Loucy (cell line): ENCODE measurements at regions not wholly inside any gene's neighbourhood (a gene's known extent, or its start where the extent isn't known, plus 50 kb on each side); places are given as distances from the start of the nearest gene placed in this dataset.

Source experiments
- H2AFZ ChIP-seq: fragments of 200-600 bp; sonication (generic); 2 replicates; pipeline ENCODE4 v1.6.0; 2016; ENCODE audit warnings: antibody characterized with exemption, mild to moderate bottlenecking, low read length, moderate library complexity
- H3F3A ChIP-seq: fragments of 200-600 bp; 2 replicates; pipeline ENCODE4 v1.6.0; 2016; ENCODE audit warnings: antibody characterized with exemption, low read depth, mild to moderate bottlenecking
- H3K27me3 ChIP-seq: fragments of 200-600 bp; sonication (generic); 2 replicates; pipeline ENCODE4 v1.6.1; 2014; ENCODE audit warnings: low read length, mild to moderate bottlenecking; ENCODE audit not compliant: insufficient read depth, poor library complexity, severe bottlenecking
- H3K36me3 ChIP-seq: fragments of 200-600 bp; sonication (generic); 2 replicates; pipeline ENCODE4 v1.6.1; 2016; ENCODE audit warnings: low read length; ENCODE audit not compliant: insufficient read depth
- H3K4me1 ChIP-seq: fragments of 200-600 bp; sonication (generic); 2 replicates; pipeline ENCODE4 v1.5.1; 2014; ENCODE audit warnings: low read length, mild to moderate bottlenecking; ENCODE audit not compliant: insufficient read depth, poor library complexity, severe bottlenecking
- H3K4me2 ChIP-seq: fragments of 200-600 bp; sonication (generic); 2 replicates; pipeline ENCODE4 v1.6.0; 2014; ENCODE audit warnings: antibody characterized with exemption, low read length, low read depth, mild to moderate bottlenecking; ENCODE audit not compliant: poor library complexity, severe bottlenecking
- H3K4me3 ChIP-seq: fragments of 200-600 bp; sonication (generic); 2 replicates; pipeline ENCODE4 v1.5.1; 2014; ENCODE audit warnings: low read length, mild to moderate bottlenecking, mixed read lengths; ENCODE audit not compliant: poor library complexity, severe bottlenecking
- H3K79me2 ChIP-seq: fragments of 200-600 bp; sonication (generic); 2 replicates; pipeline ENCODE4 v1.6.1; 2014; ENCODE audit warnings: low read length; ENCODE audit not compliant: insufficient read depth
- H3K9ac ChIP-seq: fragments of 200-600 bp; sonication (generic); 2 replicates; pipeline ENCODE4 v1.6.0; 2014; ENCODE audit warnings: mild to moderate bottlenecking, low read depth, low read length, moderate library complexity; ENCODE audit not compliant: poor library complexity, severe bottlenecking
- H3K9me2 ChIP-seq: fragments of 200-600 bp; sonication (generic); replicated peaks from 2 replicates; pipeline ENCODE4 v1.6.1; 2016; ENCODE audit warnings: low read depth, low read length, mixed read lengths
- H3K9me3 ChIP-seq: fragments of 200-600 bp; sonication (generic); 2 replicates; pipeline ENCODE4 v1.6.1; 2014; ENCODE audit warnings: mild to moderate bottlenecking, antibody characterized with exemption, low read length, low read depth; ENCODE audit not compliant: insufficient read depth
- H4K20me1 ChIP-seq: fragments of 200-600 bp; sonication (generic); 2 replicates; pipeline ENCODE4 v1.6.0; 2014; ENCODE audit warnings: antibody characterized with exemption, low read length, mild to moderate bottlenecking; ENCODE audit not compliant: insufficient read depth, poor library complexity, severe bottlenecking
- EZH2phosphoT487 ChIP-seq: fragments of 200-600 bp; IDR thresholded peaks from 2 replicates; pipeline ENCODE4 v1.6.1; 2018; ENCODE audit warnings: antibody characterized with exemption, mild to moderate bottlenecking, moderate library complexity, borderline replicate concordance
- TF ChIP-seq, protein P1 (sequence below): fragments of 200-600 bp; sonication (generic); conservative IDR thresholded peaks from 2 replicates; pipeline ENCODE4 v1.5.1; 2014; ENCODE audit warnings: mild to moderate bottlenecking, antibody characterized with exemption, low read length

DNA sequence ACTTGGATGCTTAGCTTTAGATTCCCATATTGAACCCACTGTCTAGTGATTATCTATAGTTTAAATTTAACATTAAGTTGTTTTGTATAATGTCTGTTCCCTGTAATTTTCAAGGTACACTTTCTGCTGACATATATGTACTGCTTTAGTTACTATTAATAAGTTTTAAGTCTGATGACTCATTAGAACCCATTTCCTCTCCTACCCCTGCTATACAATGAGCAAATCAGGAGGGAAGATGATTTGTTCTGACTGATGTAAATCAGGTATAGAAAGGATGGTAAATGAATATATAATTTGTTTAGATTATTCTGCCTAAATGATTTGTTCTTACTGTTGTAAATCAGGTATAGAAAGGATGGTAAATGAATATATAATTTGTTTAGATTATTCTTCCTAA is 691.8 kb downstream of the NXPH1 start:
- no peak overlapping the region for H3K4me3 ChIP-seq
- H3K9me2 ChIP-seq = no peaks in the 10 kb centered on the region
- H3K27me3 ChIP-seq = no peaks in the 10 kb centered on the region
- no peaks in the 10 kb centered on the region for H3K36me3 ChIP-seq
- H3K79me2 ChIP-seq = no peaks in the 10 kb centered on the region
- no peak overlapping the region for H2AFZ ChIP-seq
- H3K9ac ChIP-seq = no peak overlapping the region
- peaks cover 4% of the 10 kb centered on the region for H3K4me1 ChIP-seq
- TF ChIP-seq EZH2phosphoT487 = no peak
- TF ChIP-seq, protein P1, sequence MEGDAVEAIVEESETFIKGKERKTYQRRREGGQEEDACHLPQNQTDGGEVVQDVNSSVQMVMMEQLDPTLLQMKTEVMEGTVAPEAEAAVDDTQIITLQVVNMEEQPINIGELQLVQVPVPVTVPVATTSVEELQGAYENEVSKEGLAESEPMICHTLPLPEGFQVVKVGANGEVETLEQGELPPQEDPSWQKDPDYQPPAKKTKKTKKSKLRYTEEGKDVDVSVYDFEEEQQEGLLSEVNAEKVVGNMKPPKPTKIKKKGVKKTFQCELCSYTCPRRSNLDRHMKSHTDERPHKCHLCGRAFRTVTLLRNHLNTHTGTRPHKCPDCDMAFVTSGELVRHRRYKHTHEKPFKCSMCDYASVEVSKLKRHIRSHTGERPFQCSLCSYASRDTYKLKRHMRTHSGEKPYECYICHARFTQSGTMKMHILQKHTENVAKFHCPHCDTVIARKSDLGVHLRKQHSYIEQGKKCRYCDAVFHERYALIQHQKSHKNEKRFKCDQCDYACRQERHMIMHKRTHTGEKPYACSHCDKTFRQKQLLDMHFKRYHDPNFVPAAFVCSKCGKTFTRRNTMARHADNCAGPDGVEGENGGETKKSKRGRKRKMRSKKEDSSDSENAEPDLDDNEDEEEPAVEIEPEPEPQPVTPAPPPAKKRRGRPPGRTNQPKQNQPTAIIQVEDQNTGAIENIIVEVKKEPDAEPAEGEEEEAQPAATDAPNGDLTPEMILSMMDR = no peak
- H3F3A ChIP-seq = no peaks in the 10 kb centered on the region
- H3K4me2 ChIP-seq = no peak overlapping the region
- H3K9me3 ChIP-seq = no peaks in the 10 kb centered on the region
- no peaks in the 10 kb centered on the region for H4K20me1 ChIP-seq

DNA sequence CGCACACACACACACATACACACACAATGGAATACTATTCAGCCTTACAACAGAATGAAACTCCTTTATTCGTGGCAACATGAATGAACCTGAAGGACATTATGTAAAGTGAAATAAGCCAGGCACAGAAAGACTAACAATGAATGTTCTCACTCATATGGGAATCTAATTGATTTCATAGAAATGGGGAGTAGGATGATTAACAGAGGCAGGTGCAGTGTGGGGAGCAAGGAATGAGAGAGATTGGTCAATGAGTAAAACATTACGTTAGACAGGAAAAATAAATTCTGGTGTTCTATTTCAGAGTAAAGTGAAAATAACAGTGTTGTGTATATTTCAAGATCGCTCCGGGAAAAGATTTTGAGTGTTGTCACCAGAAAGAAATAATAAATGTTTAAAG is 694.5 kb downstream of the NXPH1 start:
- H3K9me3 ChIP-seq = no peaks in the 10 kb centered on the region
- no peak overlapping the region for H3K9ac ChIP-seq
- H3K79me2 ChIP-seq = no peaks in the 10 kb centered on the region
- peaks cover 4% of the 10 kb centered on the region for H3K4me1 ChIP-seq
- H3K4me2 ChIP-seq = no peak overlapping the region
- H3K27me3 ChIP-seq = no peaks in the 10 kb centered on the region
- no peaks in the 10 kb centered on the region for H3K36me3 ChIP-seq
- H2AFZ ChIP-seq = no peak overlapping the region
- no peaks in the 10 kb centered on the region for H4K20me1 ChIP-seq
- no peak overlapping the region for H3K4me3 ChIP-seq
- no peaks in the 10 kb centered on the region for H3F3A ChIP-seq
- TF ChIP-seq EZH2phosphoT487 = no peak
- TF ChIP-seq, protein P1 = no peak
- no peaks in the 10 kb centered on the region for H3K9me2 ChIP-seq

DNA sequence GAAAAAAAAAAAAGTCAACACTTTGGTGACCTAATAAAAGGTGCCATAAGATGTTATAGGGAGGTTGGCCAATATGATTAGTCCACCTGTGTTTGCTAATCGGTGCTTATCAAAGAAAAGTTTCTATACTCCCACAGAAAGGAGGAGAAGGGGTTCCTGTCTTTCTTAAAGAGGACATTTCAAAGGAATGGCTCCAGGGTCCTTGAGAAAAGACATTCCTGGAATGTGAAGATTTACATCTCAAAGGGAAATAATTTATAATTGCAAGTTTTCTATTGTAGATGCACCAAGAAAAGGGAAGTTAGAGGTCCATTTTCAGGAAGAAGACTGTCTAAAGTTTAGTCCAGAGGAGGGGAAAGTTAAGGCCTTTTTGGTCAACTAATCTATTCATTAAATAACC is 715.3 kb downstream of the NXPH1 start:
- Histone ChIP-seq H3K79me2 (no peaks in the 10 kb centered on the region), H3K9me2 (no peaks in the 10 kb centered on the region), H3K4me3 (no peak overlapping the region), H3K9ac (no peak overlapping the region), H3K4me2 (no peak overlapping the region), H2AFZ (no peak overlapping the region), H3K4me1 (no peaks in the 10 kb centered on the region), H3F3A (no peaks in the 10 kb centered on the region), H3K36me3 (no peaks in the 10 kb centered on the region), H3K27me3 (no peaks in the 10 kb centered on the region), H3K9me3 (no peaks in the 10 kb centered on the region), H4K20me1 (no peaks in the 10 kb centered on the region)
- TF ChIP-seq, protein P1 = no peak
- no peak for TF ChIP-seq EZH2phosphoT487
